DND-41 (cell line): ENCODE measurements at regions not wholly inside any gene's neighbourhood (a gene's known extent, or its start where the extent isn't known, plus 50 kb on each side); places are given as distances from the start of the nearest gene placed in this dataset.

Experiments used
- ATAC-seq: fragments of 200-7000 bp; cut with Tn5 transposase; 3 replicates; pipeline ENCODE4 v1.9.1; 2021; ENCODE audit warnings: low read depth; ENCODE audit not compliant: insufficient read depth
- DNase-seq: peaks from one replicate; pipeline ENCODE4 v3.0.0-alpha.2; 2020
- H2AFZ ChIP-seq: 2 replicates; pipeline ENCODE4 v1.6.0; 2012; ENCODE audit warnings: low read depth, low read length
- H3K27ac ChIP-seq: 2 replicates; pipeline ENCODE4 v1.5.1; 2012; ENCODE audit warnings: low read length, inconsistent platforms
- H3K27me3 ChIP-seq: fragments of 200-600 bp; sonication (generic); 2 replicates; pipeline ENCODE4 v1.6.0; 2012; ENCODE audit warnings: low read length, mild to moderate bottlenecking, inconsistent platforms; ENCODE audit not compliant: insufficient read depth, poor library complexity
- H3K36me3 ChIP-seq: 2 replicates; pipeline ENCODE4 v1.5.1; 2012; ENCODE audit warnings: low read length, inconsistent platforms; ENCODE audit not compliant: insufficient read depth
- H3K4me1 ChIP-seq: 2 replicates; pipeline ENCODE4 v1.5.1; 2012; ENCODE audit warnings: mild to moderate bottlenecking, low read length; ENCODE audit not compliant: insufficient read depth
- H3K4me2 ChIP-seq: 2 replicates; pipeline ENCODE4 v1.6.0; 2012; ENCODE audit warnings: mild to moderate bottlenecking, moderate library complexity, low read length, inconsistent platforms; ENCODE audit not compliant: insufficient read depth
- H3K4me3 ChIP-seq, 2 experiments: fragments of 200-600 bp in 1 of 2; shearing (Covaris generic) in 1 of 2; 2 replicates each; pipeline ENCODE4 v1.5.1; 2012 to 2016; ENCODE audit warnings: inconsistent platforms in 2 of 2, low read length in 2 of 2, mild to moderate bottlenecking in 2 of 2, low read depth in 1 of 2, moderate library complexity in 1 of 2
- H3K79me2 ChIP-seq: 2 replicates; pipeline ENCODE4 v1.6.0; 2012; ENCODE audit warnings: low read length, inconsistent platforms; ENCODE audit not compliant: insufficient read depth
- H3K9ac ChIP-seq: 2 replicates; pipeline ENCODE4 v1.6.0; 2012; ENCODE audit warnings: low read depth, mild to moderate bottlenecking, inconsistent platforms, low read length, moderate library complexity
- H3K9me3 ChIP-seq: 2 replicates; pipeline ENCODE4 v1.5.1; 2012; ENCODE audit warnings: low read length, moderate library complexity, mild to moderate bottlenecking, inconsistent platforms; ENCODE audit not compliant: insufficient read depth, severe bottlenecking
- H4K20me1 ChIP-seq: 2 replicates; pipeline ENCODE4 v1.6.0; 2012; ENCODE audit warnings: low read length; ENCODE audit not compliant: insufficient read depth
- CTCF ChIP-seq: IDR thresholded peaks from 2 replicates; pipeline ENCODE4 v1.5.1; 2012; ENCODE audit warnings: borderline replicate concordance, low read length, moderate library complexity, mild to moderate bottlenecking; ENCODE audit not compliant: poor library complexity, severe bottlenecking; ENCODE audit errors: extremely low read depth
- EZH2 ChIP-seq: IDR thresholded peaks from 3 replicates; pipeline ENCODE4 v1.6.1; 2012; ENCODE audit warnings: borderline replicate concordance, low read depth, mild to moderate bottlenecking, moderate library complexity, low read length, inconsistent platforms; ENCODE audit not compliant: severe bottlenecking

- no peaks in the 10 kb centered on the region for H3K4me1 ChIP-seq
- no peaks in the 10 kb centered on the region for H3K79me2 ChIP-seq
- no peak overlapping the region for H3K4me2 ChIP-seq
- H3K9ac ChIP-seq, result no peak overlapping the region
- H3K36me3 ChIP-seq, result no peaks in the 10 kb centered on the region
- H2AFZ ChIP-seq, result no peak overlapping the region
- H3K9me3 ChIP-seq, result no peaks in the 10 kb centered on the region
- H3K27ac ChIP-seq, result no peak overlapping the region
- ATAC-seq (peak; percentile 50; the same call in 1 of the 3 replicates), DNase-seq (peak; percentile 9)
- TF ChIP-seq EZH2 (no peak), CTCF (peak; percentile 58)
- no peak overlapping the region for H3K4me3 ChIP-seq
- no peaks in the 10 kb centered on the region for H4K20me1 ChIP-seq
- no peaks in the 10 kb centered on the region for H3K27me3 ChIP-seq
Observed at GRCh38 chr5:92909602-92909962, 671.4 kb downstream of the NR2F1-AS1 start.

- TF ChIP-seq CTCF (no peak), EZH2 (no peak)
- Histone ChIP-seq H3K9ac (no peak overlapping the region), H3K9me3 (no peaks in the 10 kb centered on the region), H2AFZ (no peak overlapping the region), H3K4me2 (no peak overlapping the region), H4K20me1 (no peaks in the 10 kb centered on the region), H3K4me3 (no peak overlapping the region), H3K36me3 (no peaks in the 10 kb centered on the region), H3K27ac (no peak overlapping the region), H3K27me3 (no peaks in the 10 kb centered on the region), H3K4me1 (no peaks in the 10 kb centered on the region), H3K79me2 (no peaks in the 10 kb centered on the region)
- DNase-seq, result no peak
- no peak for ATAC-seq
Observed at GRCh38 chr5:92908952-92909601, 671.9 kb downstream of the NR2F1-AS1 start.

GRCh38 chr5:92907938-92908606, 672.9 kb downstream of the NR2F1-AS1 start:
- H3K4me3 ChIP-seq, result no peak overlapping the region
- ATAC-seq (no peak), DNase-seq (no peak)
- H3K36me3 ChIP-seq, result no peaks in the 10 kb centered on the region
- H3K4me2 ChIP-seq, result no peak overlapping the region
- no peaks in the 10 kb centered on the region for H3K79me2 ChIP-seq
- no peaks in the 10 kb centered on the region for H4K20me1 ChIP-seq
- no peaks in the 10 kb centered on the region for H3K9me3 ChIP-seq
- H3K27ac ChIP-seq, result no peak overlapping the region
- no peaks in the 10 kb centered on the region for H3K27me3 ChIP-seq
- no peak for TF ChIP-seq CTCF
- TF ChIP-seq EZH2, result no peak
- no peak overlapping the region for H3K9ac ChIP-seq
- H2AFZ ChIP-seq, result no peak overlapping the region
- H3K4me1 ChIP-seq, result no peaks in the 10 kb centered on the region
